HuH-7.5 (cell line): ENCODE measurements at regions not wholly inside any gene's neighbourhood (a gene's known extent, or its start where the extent isn't known, plus 50 kb on each side); places are given as distances from the start of the nearest gene placed in this dataset.

Experiments used
- DNase-seq: peaks from one replicate; pipeline ENCODE4 v3.0.0; 2011; ENCODE audit warnings: low spot score

DNA sequence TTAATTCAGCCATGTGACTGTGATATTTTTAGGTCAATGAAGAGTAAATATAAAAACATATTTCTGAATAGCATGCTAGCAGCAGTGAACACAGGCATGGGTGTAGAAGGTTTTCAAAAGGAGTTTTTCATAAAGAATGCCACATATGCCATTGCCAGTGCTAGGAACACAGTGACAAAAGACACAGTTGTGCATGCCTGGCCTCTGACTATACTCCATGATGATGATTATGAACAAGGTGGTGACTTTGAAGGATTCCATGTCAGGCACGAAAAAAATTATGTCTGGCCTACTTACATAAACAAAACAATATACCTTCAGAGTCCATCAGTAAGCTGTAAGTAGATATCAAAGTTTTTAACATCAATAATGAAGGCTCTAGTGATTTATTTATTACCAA is 438.7 kb downstream of the TLE1 start:
- DNase-seq: no peak

DNA sequence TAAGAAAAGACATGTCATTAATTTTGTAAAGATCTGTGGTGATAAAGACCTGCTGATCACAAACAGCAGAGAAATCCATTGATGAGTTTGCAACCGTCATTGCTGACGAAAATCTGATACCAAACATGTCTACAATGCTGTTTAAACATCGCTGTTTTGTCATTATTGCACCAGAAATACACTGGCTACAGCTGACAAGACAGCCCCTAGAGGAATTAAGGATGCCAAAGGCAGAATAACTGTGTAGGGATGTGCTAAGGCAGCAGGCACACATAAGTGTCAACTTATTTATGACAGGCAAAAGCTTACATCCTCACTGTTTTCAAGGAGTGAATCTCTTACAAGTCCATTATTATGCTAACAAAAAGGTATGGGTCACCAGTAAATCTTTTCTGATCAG is 439.3 kb downstream of the TLE1 start:
- no peak for DNase-seq

DNA sequence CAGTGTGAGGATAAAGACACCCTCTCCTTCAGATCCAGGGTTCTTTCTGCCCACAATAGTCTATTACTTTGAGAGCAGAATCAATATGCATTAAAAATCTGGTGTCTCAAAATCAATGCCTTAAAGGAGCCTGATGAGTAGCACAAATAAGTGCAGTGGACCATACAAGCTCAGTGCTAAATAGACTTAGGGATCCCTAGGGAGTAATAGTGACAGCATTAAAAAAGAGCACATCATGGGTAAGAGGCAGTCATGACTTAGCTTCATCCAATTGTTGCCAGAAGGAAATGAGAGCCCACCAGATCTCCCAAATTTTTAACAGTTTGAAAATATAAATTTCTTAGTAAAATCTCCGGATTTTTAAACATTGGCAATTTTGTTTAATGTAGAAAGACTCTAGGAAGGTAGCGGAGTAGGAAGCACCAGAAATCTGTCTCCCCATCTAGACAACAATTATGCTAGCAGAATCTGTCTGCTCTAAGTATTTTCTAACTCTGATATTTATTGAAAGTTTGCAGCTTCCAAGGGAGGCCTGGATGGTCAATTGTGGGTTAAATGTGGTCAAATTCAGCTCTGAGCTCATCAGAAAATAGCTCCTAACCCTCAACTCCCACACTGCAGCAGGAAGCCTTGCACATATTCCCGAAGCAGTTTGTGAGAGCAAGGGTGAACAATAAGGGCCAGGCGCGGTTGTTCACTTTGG is 443.9 kb downstream of the TLE1 start:
- no peak for DNase-seq

DNA sequence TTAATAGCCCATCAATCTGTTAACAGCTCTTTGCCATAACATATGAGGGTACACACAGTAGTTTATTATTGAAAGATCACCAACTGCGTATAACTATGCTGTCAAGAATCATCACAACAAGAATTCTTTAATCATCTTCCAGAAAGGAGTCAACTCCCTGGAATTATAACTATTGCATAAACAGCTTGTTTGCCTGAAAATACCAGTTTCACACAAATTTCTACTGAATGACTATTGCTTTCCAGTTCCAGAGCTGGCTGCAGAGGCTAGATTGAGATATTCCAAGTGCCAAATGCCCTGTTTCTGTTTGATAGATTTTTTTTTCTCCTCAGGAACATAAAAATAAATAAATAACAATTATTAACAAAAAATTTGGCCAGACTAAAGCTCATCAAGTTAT is 444.7 kb downstream of the TLE1 start:
- no peak for DNase-seq

GRCh38 chr9:81242866-81243265 is 446.5 kb downstream of the TLE1 start:
- no peak for DNase-seq

DNA sequence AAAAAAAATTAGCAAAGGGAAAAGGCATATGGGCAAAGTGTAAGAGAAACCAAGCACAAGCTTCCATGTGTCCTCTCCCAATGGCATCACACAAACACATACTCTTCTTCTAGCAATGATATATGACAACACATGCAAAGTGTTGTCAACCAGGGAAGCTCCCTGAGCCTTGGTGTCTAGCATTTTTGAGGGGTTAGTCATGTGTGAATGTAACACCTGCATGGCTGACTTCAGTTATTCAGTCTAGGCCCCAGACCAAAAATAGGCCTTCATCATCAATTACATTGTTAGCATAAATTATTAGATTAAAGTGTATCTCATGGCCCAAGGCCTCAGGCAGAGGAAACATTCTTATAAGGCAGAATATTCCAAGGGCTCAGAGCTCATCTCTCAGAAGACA is 450.0 kb downstream of the TLE1 start:
- DNase-seq: no peak

- no peak for DNase-seq
Observed at GRCh38 chr9:81237565-81238231, 451.6 kb downstream of the TLE1 start.

DNA sequence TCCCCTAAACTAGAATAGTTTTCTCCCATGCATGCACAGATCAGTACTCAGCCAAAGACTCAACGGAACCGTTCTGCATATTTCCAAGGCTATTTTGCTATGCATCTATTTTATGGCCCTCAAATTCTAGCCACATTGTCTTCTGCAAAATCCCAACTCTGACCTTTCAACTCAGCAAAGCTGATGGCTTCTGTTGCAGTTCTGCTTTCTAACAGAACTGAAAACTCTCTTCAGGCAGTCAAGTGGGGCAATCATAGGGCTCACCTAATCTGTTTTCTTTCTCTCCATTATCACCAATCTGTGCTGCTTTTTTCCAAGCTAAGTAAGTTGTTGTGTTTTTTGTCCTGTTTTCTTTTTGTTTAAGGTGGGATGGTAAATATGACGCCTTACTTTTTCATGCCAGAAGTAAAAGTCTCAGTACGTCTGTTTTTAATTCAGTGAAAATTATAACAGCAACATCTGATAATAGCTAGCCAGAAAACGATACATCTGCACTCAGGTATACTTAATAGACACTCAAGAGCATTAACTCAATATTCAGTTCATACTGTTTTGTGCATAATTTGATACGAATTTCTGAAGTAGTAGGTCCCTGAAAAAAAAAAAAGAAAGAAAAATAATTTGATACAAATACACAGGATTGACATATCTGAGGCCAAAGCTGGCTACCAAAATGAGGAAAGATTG is 454.3 kb downstream of the TLE1 start:
- DNase-seq: no peak

DNA sequence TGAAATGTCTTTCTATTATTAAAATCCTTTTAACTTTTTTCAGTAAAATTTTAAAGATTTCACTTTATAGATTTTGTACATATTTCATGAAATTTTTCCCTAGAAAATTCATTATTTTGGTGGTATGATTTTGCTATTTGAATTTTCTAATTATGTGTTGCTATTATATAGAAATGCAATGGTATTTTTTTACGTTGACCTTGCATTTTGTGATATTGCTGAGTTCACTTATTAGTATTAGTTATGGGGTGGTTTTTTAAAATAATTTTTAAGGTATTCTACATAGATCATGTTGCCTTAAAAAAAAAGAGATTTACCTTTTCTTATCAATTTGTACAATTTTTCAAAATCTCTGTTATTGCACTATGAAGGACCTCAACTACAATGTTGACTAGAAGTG is 458.3 kb downstream of the TLE1 start:
- no peak for DNase-seq

- DNase-seq: no peak
Observed at GRCh38 chr9:81227507-81228245, 461.7 kb downstream of the TLE1 start.

DNA sequence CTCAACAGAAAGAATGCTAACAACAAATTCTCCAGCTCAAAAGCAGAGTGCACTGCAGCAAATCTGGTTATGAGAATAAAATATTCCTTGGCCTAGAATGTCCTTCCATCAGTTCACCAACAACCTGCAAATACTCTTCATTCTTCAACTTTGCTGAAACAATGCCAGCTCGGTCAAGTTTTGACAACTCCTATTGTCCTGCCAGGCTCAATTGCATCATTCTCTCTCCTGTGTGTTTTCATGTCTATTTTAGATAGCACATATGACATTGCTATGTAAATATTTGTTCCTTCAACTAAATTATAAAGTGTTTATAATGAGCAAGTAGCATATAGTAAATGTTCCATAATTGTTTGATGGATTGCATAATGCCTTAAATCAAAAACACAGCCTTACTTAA is 463.8 kb downstream of the TLE1 start:
- no peak for DNase-seq

- no peak for DNase-seq
Observed at GRCh38 chr9:81224166-81225081, 464.9 kb downstream of the TLE1 start.

GRCh38 chr9:81214975-81215374 is 474.4 kb downstream of the TLE1 start:
- no peak for DNase-seq

DNA sequence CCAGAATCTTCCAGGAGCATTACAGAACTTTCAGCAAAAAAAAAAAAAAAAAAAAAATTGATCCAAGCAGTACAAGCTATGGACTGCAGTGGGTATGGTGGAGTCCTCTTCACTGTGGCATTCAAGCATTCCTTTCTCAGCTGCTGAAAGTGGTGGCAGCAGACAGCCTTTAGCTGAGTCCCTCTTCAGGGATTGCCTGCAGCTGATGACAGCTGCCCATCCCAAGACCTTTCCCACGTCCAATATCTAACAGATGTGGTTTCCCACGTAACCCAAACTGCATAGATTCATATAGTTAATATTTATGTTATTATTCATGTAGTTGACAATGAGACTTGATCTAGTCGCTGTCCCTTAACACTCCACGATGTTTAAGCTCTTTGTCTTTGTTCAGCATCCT is 475.9 kb downstream of the TLE1 start:
- no peak for DNase-seq

- DNase-seq: no peak
Observed at GRCh38 chr9:81211741-81212140, 477.6 kb downstream of the TLE1 start.

DNA sequence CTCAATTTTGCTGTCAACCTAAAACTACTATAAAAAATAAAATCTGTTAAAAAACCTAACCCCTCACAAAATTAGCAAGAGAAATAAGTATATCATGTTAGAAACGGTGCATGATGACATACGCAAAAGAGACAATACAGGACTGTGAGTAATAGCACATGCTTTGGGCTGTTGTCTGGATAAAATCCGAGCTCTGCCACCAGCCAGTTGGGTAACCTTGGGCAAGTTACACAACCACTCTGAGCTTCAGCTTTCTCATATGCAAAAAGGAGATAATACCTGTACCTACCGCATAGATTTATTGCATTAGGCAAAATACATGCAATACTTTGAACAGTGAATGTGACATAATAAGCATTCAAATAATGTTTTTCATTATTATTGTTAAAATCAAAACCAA is 481.7 kb downstream of the TLE1 start:
- no peak for DNase-seq

DNA sequence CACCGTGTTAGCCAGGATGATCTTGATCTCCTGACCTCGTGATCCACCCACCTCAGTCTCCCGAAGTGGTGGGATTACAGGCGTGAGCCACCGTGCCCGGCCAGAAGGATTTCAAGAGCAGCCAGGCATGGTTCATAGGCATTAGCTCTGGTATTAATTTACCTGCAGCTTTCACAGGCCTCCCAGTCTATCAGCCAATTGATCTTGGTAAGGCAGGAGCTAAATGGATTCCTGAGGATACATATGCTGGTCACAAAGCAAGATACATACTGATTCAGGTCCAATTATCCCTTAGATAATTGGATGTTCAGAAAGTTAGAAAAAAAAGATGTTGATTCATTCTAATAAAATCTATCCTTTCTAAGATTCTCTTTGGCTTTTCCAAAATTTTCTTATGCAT is 487.1 kb downstream of the TLE1 start:
- DNase-seq: no peak

GRCh38 chr9:81195206-81195605 is 494.1 kb downstream of the TLE1 start:
- no peak for DNase-seq

DNA sequence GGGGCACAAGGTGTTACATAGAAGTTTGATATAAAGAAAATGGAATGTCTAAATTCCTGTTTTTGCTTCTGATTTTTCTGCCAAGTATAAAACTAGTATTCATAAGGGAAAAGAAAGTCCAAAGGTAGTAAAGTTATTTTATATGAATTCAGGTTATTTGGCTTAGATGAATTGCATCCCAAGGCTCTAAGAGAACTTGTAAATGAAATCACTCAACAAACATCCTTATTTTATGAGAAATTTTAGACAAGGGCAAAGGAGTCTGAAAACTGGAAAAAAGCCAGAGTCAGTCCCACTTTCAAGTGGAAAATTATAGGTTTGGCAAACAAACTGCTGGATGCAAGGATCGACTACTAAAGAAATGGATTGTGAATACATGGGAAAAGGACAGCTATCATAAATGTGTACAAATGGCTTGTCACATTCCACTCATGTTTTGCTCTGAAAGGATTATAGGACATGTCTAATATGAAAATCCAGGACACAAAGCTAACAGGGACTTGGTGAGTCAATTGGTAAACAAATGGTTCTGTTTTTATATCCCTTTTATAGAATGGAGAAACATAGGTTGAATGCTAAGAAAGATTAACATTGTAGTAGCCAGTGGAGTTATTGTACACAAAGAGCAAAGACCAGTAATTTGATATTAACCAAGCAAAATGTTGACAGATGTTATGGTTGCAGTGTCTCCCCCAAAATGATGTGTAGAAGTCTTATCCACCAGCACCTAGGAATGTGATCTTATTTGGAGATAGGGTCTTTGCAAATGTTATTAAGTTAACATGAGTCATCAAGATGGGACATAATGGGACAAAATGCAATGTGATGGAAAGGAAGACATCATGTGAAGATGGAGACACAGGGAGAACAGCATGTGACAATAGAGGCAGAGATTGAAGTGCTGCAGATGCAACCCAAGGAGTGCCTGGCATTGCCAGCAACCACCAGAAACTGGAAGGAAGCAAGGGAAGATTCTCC is 495.7 kb downstream of the TLE1 start:
- DNase-seq: no peak

DNA sequence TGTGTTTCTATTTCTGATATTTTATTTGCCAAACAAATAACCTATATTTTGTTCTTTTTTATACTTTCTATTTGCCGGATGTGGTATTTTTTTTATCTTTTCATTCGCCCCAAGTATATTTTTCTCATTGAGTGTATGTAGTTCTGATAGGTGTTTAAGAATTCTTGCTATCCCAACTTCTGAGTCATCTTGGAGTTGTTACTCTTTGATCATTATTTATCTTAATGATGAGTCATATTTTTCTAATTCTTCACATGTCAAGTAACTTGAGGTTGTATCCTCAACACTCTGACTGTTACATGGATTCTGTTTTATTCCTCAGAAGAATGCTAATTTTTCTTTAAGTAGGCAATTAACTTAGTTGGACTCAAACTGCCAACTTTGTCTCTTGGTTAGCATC is 498.1 kb downstream of the TLE1 start:
- DNase-seq: no peak
